MM.1S (cell line): ENCODE measurements at regions not wholly inside any gene's neighbourhood (a gene's known extent, or its start where the extent isn't known, plus 50 kb on each side); places are given as distances from the start of the nearest gene placed in this dataset.

Experiments used
- EZH2 ChIP-seq: fragments of 300-600 bp; sonication (generic); optimal IDR thresholded peaks from 2 replicates; pipeline ENCODE3; 2017; ENCODE audit warnings: low read depth, mild to moderate bottlenecking, antibody characterized with exemption, low read length, mixed read lengths
- EZH2phosphoT487 ChIP-seq: fragments of 300-600 bp; sonication (generic); IDR thresholded peaks from 2 replicates; pipeline ENCODE4 v1.6.1; 2018; ENCODE audit warnings: antibody characterized with exemption, low read length
- TF ChIP-seq, protein P1 (sequence below): fragments of 300-600 bp; sonication (generic); IDR thresholded peaks from 2 replicates; pipeline ENCODE4 v1.5.1; 2016; ENCODE audit warnings: antibody characterized with exemption, low read length, mixed read lengths

DNA sequence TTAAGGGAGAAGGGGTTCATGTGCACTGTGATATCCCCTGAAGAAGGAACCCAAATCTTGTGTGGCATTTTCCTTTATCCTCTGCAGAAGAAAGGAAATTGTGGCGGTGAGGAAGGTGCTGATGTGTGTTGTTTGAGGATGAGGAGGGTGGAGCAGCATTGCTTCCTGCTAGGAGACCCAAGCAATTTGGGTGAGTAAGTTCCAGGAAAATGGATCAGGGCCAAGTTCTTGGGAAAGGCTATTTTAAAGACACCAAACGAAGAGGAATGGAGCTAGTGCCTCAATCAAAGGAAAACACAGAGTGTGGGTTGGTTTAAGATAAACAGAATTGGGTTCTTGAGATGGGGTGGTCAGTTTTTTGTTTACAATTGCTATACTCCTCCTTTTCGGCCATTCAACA is 86.7 kb upstream of the MARK1 start:
- TF ChIP-seq, protein P1, sequence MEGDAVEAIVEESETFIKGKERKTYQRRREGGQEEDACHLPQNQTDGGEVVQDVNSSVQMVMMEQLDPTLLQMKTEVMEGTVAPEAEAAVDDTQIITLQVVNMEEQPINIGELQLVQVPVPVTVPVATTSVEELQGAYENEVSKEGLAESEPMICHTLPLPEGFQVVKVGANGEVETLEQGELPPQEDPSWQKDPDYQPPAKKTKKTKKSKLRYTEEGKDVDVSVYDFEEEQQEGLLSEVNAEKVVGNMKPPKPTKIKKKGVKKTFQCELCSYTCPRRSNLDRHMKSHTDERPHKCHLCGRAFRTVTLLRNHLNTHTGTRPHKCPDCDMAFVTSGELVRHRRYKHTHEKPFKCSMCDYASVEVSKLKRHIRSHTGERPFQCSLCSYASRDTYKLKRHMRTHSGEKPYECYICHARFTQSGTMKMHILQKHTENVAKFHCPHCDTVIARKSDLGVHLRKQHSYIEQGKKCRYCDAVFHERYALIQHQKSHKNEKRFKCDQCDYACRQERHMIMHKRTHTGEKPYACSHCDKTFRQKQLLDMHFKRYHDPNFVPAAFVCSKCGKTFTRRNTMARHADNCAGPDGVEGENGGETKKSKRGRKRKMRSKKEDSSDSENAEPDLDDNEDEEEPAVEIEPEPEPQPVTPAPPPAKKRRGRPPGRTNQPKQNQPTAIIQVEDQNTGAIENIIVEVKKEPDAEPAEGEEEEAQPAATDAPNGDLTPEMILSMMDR: no peak
- TF ChIP-seq EZH2phosphoT487 (no peak), EZH2 (no peak)
